Sigmoid colon (tissue), 6 donors: ENCODE measurements at regions not wholly inside any gene's neighbourhood (a gene's known extent, or its start where the extent isn't known, plus 50 kb on each side); places are given as distances from the start of the nearest gene placed in this dataset.

ENCODE experiments used
- DNase-seq: peaks from one replicate; pipeline ENCODE4 v3.0.0-alpha.2; 2019
- H3K27ac ChIP-seq, 4 donors: fragments of 200-600 bp; sonication (generic); one replicate each; pipeline ENCODE4 v1.5.1; 2016 to 2019; ENCODE audit warnings: mild to moderate bottlenecking in 1 of 4
- H3K27me3 ChIP-seq, 3 donors: fragments of 200-600 bp; sonication (generic); one replicate each; pipeline ENCODE4 v1.5.1; 2019; ENCODE audit warnings: mild to moderate bottlenecking in 1 of 3
- H3K36me3 ChIP-seq, 4 donors: fragments of 200-600 bp; sonication (generic); one replicate each; pipeline ENCODE4 v1.5.1; 2016 to 2019
- H3K4me1 ChIP-seq, 4 donors: fragments of 200-600 bp; sonication (generic); one replicate each; pipeline ENCODE4 v1.5.1; 2017 to 2019
- H3K4me3 ChIP-seq, 4 donors: fragments of 200-600 bp; sonication (generic); one replicate each; pipeline ENCODE4 v1.5.1; 2017 to 2019; ENCODE audit warnings: mild to moderate bottlenecking in 2 of 4, moderate library complexity in 1 of 4
- H3K9me3 ChIP-seq, 4 donors: fragments of 200-600 bp in 3 of 4; sonication (generic) in 3 of 4; one replicate each; pipeline versions ENCODE4 v1.5.1 to v1.6.1; 2013 to 2019
- CTCF ChIP-seq, 4 experiments: fragments of 450-650 bp in 3 of 4; fragments of 200-600 bp in 1 of 4; IDR thresholded peaks; one replicate each; pipeline ENCODE4 v1.5.1; 2016 to 2019; ENCODE audit warnings: antibody characterized with exemption in 4 of 4, mild to moderate bottlenecking in 3 of 4, moderate library complexity in 2 of 4
- EP300 ChIP-seq, 4 donors: sonication (generic); formaldehyde crosslinking; IDR thresholded peaks; one replicate each; pipeline ENCODE4 v1.6.1; 2017; ENCODE audit warnings: antibody characterized with exemption in 4 of 4
- POLR2A ChIP-seq, 2 donors: fragments of 450-650 bp; IDR thresholded peaks; one replicate each; pipeline ENCODE4 v1.6.1; 2016; ENCODE audit warnings: antibody characterized with exemption in 2 of 2, mild to moderate bottlenecking in 2 of 2, moderate library complexity in 2 of 2
- POLR2AphosphoS5 ChIP-seq, 4 donors: sonication (generic); formaldehyde crosslinking; IDR thresholded peaks; one replicate each; pipeline ENCODE4 v1.6.1; 2017; ENCODE audit warnings: antibody characterized with exemption in 4 of 4
- WGBS, 2 donors: extraction: QIAGEN DNeasy Blood & Tissue Kit; methylation state at CpG; one replicate each; pipeline ENCODE4 v1.1.7; 2013; 5-methylcytosine and 5-hydroxymethylcytosine counted together
- intact Hi-C: fragments of 100-400 bp; cut with DNase I; formaldehyde crosslinking; loops from one replicate; pipeline ENCODE4 v1.15.1; 2023
- donor health status: healthy with polysubstance abuse.
- donor health status: healthy.

DNA sequence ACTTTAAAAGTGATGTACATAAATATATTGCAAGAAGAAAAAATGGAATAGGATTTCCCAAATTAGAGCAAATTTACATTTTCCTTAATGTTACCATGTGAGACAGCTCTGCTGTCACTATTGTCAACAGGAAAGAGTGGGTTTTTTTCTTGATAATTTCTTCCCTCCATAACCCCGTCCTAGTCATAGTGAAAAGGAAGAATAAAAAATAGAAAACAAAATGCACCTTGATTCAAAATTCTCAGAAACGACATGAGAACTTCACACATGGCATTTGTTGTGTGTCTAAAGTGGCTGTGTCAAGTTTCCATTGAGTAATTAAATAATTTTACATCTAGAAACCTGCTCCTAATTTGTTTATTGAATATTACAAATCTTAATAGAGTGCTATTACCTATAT lies 945.2 kb upstream of the SLC35B3 start:
- WGBS, 2 donors = 42 to 62% methylated on average over 2 of the region's 2 CpGs
- H3K27ac ChIP-seq = no peak overlapping the region
- TF ChIP-seq CTCF (IDR thresholded peaks at IDR 0.05) (no peak), EP300 (IDR thresholded peaks at IDR 0.05) (no peak), POLR2A (IDR thresholded peaks at IDR 0.05) (no peak), POLR2AphosphoS5 (IDR thresholded peaks at IDR 0.05) (no peak)
- DNase-seq = no peak
- H3K27me3 ChIP-seq = no peaks in the 10 kb centered on the region
- no peaks in the 10 kb centered on the region for H3K36me3 ChIP-seq
- no peaks in the 10 kb centered on the region for H3K9me3 ChIP-seq
- intact Hi-C loops = no loop called here
- H3K4me1 ChIP-seq = no peaks in the 10 kb centered on the region
- no peak overlapping the region for H3K4me3 ChIP-seq

- Histone ChIP-seq H3K27me3 (no peaks in the 10 kb centered on the region), H3K4me1 (no peaks in the 10 kb centered on the region), H3K27ac (no peak overlapping the region), H3K4me3 (no peak overlapping the region), H3K9me3 (no peaks in the 10 kb centered on the region), H3K36me3 (no peaks in the 10 kb centered on the region)
- no peak for TF ChIP-seq CTCF (IDR thresholded peaks at IDR 0.05)
- no peak for TF ChIP-seq POLR2AphosphoS5 (IDR thresholded peaks at IDR 0.05)
- TF ChIP-seq POLR2A (IDR thresholded peaks at IDR 0.05) = no peak
- no peak for TF ChIP-seq EP300 (IDR thresholded peaks at IDR 0.05)
- intact Hi-C loops = no loop called here
- no peak for DNase-seq
These were observed 938.0 kb upstream of the SLC35B3 start for GRCh38 chr6:9373308-9373707.

DNA sequence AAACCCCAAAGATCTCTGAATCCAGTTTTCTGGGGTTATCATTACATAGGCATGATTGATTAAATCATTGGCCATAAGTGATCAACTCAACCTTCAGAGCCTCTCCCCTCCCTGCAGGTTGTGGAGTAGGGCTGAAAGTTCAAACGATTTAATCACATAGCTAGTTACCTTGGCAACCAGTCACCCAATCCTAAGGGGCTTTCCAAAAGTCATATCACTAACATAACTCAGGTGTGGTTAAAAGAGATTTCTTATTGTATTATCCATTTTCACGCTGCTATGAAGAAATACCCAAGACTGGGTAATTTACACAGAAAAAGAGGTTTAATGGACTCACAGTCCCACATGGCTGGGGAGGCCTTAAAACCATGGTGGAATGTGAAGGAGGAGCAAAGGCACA lies 935.1 kb upstream of the SLC35B3 start:
- intact Hi-C loops = no loop called here
- Histone ChIP-seq H3K4me1 (no peaks in the 10 kb centered on the region), H3K27me3 (no peaks in the 10 kb centered on the region), H3K9me3 (no peaks in the 10 kb centered on the region), H3K4me3 (no peak overlapping the region), H3K27ac (no peak overlapping the region), H3K36me3 (no peaks in the 10 kb centered on the region)
- 35 to 73% methylated on average over 2 of the region's 2 CpGs for WGBS, 2 donors
- TF ChIP-seq CTCF (IDR thresholded peaks at IDR 0.05) (no peak), EP300 (IDR thresholded peaks at IDR 0.05) (no peak), POLR2A (IDR thresholded peaks at IDR 0.05) (no peak), POLR2AphosphoS5 (IDR thresholded peaks at IDR 0.05) (no peak)
- no peak for DNase-seq

- intact Hi-C loops = no loop called here
- no peak for DNase-seq
- no peaks in the 10 kb centered on the region for H3K4me1 ChIP-seq
- no peak overlapping the region for H3K27ac ChIP-seq
- H3K36me3 ChIP-seq = no peaks in the 10 kb centered on the region
- H3K9me3 ChIP-seq = no peaks in the 10 kb centered on the region
- H3K27me3 ChIP-seq = no peaks in the 10 kb centered on the region
- TF ChIP-seq CTCF (IDR thresholded peaks at IDR 0.05) (no peak), EP300 (IDR thresholded peaks at IDR 0.05) (no peak), POLR2A (IDR thresholded peaks at IDR 0.05) (no peak), POLR2AphosphoS5 (IDR thresholded peaks at IDR 0.05) (no peak)
- no peak overlapping the region for H3K4me3 ChIP-seq
These were observed 930.0 kb upstream of the SLC35B3 start for GRCh38 chr6:9365378-9365777.

GRCh38 chr6:9361749-9362148 lies 926.4 kb upstream of the SLC35B3 start:
- no peaks in the 10 kb centered on the region for H3K4me1 ChIP-seq
- intact Hi-C loops = no loop called here
- no peak for DNase-seq

More at GRCh38 chr6:9361749-9362148, 926.4 kb upstream of the SLC35B3 start:
- Histone ChIP-seq H3K27ac (no peak overlapping the region), H3K27me3 (no peaks in the 10 kb centered on the region), H3K4me3 (no peak overlapping the region), H3K36me3 (no peaks in the 10 kb centered on the region), H3K9me3 (no peaks in the 10 kb centered on the region)
- TF ChIP-seq CTCF (IDR thresholded peaks at IDR 0.05) (no peak), POLR2AphosphoS5 (IDR thresholded peaks at IDR 0.05) (no peak), POLR2A (IDR thresholded peaks at IDR 0.05) (no peak), EP300 (IDR thresholded peaks at IDR 0.05) (no peak)
- WGBS, 2 donors = 74 to 80% methylated on average over 2 of the region's 2 CpGs
